Loucy (cell line): ENCODE measurements at regions not wholly inside any gene's neighbourhood (a gene's known extent, or its start where the extent isn't known, plus 50 kb on each side); places are given as distances from the start of the nearest gene placed in this dataset.

Experiments
- CTCF ChIP-seq: fragments of 200-600 bp; sonication (generic); conservative IDR thresholded peaks from 2 replicates; pipeline ENCODE4 v1.5.1; 2014; ENCODE audit warnings: mild to moderate bottlenecking, antibody characterized with exemption, low read length
- EZH2phosphoT487 ChIP-seq: fragments of 200-600 bp; IDR thresholded peaks from 2 replicates; pipeline ENCODE4 v1.6.1; 2018; ENCODE audit warnings: antibody characterized with exemption, mild to moderate bottlenecking, moderate library complexity, borderline replicate concordance

- no peak for TF ChIP-seq CTCF
- no peak for TF ChIP-seq EZH2phosphoT487
These were observed 528.6 kb downstream of the FUT8 start for GRCh38 chr14:65941091-65941490.
